Activated T-cell treated with anti-CD3 and anti-CD28 coated beads for 4 hours (primary cell): ENCODE measurements at regions not wholly inside any gene's neighbourhood (a gene's known extent, or its start where the extent isn't known, plus 50 kb on each side); places are given as distances from the start of the nearest gene placed in this dataset.
"Not testable (repeated sequence)": the region's sequence is repeated elsewhere in the genome, so short reads cannot be mapped to it uniquely, and the experiment has no call there.

Experiments
- DNase-seq: peaks from one replicate; pipeline ENCODE4 v3.0.0-alpha.2; 2020

- DNase-seq = no peak
Measured at GRCh38 chr10:131534836-131535235, 223.3 kb upstream of the TCERG1L start.

GRCh38 chr10:131536676-131537075 lies 225.2 kb upstream of the TCERG1L start:
- DNase-seq = no peak

DNA sequence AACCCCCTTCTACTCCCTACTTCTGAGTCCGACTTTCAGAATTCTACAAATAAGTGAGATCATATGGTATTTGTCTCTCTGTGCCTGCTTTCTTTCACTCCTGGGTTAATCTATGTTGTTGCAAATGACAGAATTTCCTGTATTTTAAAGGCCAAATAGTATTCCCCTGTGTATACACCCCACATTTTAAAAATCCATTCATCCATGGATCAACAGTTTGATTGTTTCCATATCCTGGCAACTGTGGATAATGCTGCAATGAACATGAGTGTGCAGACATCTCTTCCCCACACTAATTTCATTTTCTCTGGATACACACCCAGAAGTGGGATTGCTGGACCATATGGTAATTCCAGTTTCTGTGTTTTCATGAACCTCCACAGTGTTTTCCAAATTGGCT lies 225.8 kb upstream of the TCERG1L start:
- no peak for DNase-seq

- DNase-seq = no peak
Measured at GRCh38 chr10:131544495-131544894, 233.0 kb upstream of the TCERG1L start.

DNA sequence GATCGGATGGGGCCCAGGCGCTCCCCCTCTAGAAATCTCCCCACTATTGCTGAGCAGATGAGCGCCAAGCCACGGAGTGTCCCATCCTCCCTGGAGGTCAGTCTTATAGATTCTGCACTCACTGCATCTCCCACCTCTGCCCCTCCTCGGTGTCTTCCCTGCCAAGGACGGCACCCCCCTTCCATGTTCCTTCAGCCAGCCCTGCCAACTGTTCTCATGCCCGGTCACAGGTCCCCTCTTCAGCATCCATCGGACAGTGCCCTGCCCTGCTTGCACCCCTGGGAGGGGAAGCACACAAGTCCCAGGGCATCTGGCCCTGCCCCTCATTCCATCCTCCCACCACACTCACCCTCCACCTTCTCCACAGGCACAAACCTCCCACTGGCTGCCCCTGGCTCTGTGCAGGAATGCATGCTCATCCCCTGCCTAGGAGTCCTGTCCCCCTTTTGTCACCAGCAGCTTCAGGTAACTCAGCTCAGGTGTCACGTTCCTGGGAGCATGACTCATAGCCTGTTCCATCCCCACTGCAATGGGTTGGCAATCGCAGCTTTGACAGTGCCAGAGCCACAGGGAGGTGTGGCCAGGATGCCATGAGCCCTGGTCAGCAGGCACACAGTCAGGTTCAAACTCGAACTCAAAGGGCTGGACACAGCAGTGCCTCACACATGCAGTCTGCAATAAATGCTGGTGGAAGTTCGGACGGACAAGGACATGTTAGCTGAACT lies 234.7 kb upstream of the TCERG1L start:
- no peak for DNase-seq

GRCh38 chr10:131547129-131547799 lies 235.7 kb upstream of the TCERG1L start:
- DNase-seq = no peak

DNA sequence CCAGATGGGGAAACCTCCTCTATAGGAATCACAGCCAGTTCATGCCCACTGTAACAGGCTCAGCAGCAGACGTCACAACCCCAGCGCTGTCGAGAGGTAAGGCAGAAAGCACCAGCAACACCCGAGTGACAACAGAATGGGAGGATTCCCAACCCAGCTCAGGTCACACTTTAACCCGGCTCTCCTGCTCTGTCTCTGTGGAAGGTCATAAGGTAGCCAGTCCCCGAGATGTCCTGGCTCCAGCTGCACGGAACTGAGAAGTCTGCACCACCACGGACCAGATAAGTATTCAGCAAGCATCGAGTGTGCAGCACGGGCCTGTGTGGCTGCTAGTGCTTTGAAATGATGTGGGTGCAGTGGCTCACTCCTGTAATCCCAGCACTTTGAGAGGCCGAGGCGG lies 236.7 kb upstream of the TCERG1L start:
- no peak for DNase-seq

GRCh38 chr10:131549116-131549515 lies 237.6 kb upstream of the TCERG1L start:
- DNase-seq = no peak

- DNase-seq = no peak
Measured at GRCh38 chr10:131553121-131553520, 241.6 kb upstream of the TCERG1L start.

DNA sequence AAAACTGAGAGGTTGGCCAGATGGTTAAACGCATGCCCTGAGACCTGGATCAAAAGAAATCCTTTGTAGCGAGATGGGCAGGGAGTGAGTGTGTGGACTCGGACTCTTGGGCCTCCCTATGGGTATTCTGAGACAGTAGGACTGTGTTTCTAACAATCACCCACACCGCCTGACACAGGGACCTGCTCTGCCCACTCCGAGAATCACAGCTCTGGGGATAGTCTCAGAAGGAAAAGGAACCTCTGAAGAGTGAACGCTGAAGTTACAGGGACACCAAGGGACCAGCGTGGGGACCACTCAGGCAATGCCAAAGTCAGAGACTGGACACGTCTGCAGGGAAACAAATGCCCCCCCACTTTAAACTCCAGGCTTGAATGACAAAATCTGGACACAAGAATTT lies 242.1 kb upstream of the TCERG1L start:
- no peak for DNase-seq

DNA sequence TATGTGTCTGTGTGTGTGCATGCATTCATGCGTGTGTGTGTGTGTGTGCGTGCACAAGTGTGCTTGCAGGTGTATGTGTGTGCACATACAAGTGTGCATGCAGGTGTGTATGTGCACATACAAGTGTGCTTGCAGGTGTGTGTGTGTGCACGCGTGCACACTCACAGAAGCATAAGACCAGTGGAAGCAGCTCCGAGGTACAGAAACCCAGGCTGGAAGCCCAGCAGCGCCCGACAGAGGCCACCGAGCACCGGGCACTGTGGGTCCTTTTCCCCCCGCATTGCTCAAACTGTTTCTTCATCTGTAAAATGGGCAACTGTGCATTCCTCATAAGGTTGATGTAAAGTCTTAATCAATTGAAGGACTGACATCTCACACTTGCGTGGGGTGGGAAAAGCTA lies 243.3 kb upstream of the TCERG1L start:
- no peak for DNase-seq

DNA sequence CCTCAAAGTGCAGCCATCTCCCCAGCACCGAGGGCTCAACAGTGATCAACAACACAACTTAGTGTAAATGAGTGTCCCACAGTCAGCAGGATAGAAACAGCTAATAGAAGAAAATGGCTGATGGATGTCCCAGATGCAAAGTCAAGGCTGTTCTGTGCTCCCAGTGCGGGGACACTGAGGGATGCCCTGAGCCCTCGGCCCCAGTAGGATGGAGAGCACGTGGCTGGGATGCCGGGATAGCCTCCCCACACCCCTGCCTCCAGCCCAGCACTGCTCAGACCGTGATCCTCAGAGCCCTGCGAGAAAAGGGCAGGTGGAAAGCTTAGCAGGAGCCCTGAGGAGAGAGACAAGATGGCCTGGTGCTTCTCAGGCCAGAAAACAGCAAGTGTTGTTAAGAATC lies 243.9 kb upstream of the TCERG1L start:
- DNase-seq = no peak

GRCh38 chr10:131556061-131556896 lies 244.8 kb upstream of the TCERG1L start:
- no peak for DNase-seq

- no peak for DNase-seq
Measured at GRCh38 chr10:131556897-131557495, 245.5 kb upstream of the TCERG1L start.

GRCh38 chr10:131557956-131558355 lies 246.4 kb upstream of the TCERG1L start:
- not testable (repeated sequence) for DNase-seq

GRCh38 chr10:131559450-131559911 lies 248.0 kb upstream of the TCERG1L start:
- DNase-seq = no peak

DNA sequence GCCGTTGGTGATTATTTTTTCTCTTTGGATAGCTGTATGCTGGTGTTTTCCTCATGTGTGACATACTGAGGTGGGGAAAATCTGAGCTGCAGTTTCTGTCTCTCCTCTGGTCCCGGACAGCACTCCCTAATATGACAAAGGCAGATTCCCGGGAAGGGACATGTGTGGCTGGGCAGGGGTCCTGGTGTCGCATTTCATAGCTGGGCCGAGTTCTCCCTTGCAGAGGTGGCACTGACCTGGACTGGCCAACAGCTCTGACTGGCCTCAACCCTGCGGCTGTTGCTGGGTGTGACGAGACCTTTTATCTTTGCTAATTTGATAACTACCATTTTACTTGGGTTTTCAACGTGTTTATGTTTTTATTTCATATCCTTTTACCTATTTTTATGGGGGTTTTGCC lies 248.6 kb upstream of the TCERG1L start:
- DNase-seq = no peak

DNA sequence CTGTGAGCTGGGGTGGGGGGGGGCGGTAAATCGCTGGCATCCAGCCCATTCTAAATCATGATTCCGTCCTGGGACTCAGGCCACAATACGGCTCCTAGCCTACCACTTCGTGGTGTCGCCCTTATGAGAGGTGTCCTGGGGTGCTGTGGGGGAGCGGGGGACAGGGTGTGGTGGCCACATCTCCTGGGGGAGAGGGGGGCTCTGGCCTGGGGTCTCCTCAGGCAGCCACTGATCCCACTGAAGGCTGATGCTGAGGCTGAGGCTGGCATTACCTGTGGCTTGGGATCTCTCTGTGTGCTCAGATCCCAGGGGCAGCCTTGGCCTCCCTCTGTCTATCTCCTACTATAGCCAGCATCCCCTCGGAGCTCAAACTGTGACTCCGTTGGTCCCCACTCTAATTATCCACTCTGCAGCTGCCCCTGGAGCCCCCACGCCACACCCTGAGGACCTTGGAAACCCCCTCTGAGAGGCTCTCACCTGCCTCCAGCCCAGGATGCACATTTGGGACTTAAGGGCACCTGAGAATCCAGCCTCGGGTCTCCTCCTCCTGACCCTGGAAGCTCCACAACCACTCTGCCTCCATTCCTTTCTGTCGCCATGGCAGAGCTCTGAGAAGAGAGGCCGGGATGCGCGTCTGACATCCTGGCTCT lies 249.3 kb upstream of the TCERG1L start:
- no peak for DNase-seq

DNA sequence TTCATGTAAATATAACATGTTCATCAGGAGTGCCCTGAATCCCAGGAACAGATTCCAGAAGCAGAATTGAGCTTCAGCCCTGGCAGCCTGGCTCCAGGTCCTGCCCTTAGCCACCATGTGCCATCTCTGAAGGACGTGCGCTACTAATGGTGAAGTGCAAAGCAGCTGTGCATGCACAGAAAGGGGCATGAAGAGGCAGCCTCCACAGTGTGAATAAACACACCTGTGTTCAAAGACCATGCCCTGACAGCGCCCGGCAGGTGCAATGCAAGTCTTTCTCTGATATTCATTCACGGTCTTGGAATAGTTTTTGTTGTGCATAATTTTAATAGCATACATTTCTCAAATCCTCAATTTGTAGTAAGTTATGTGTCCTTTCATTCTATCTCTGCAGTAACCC lies 250.4 kb upstream of the TCERG1L start:
- DNase-seq = no peak

- DNase-seq = no peak
Measured at GRCh38 chr10:131563411-131563810, 251.9 kb upstream of the TCERG1L start.

GRCh38 chr10:131567279-131568162 lies 256.0 kb upstream of the TCERG1L start:
- DNase-seq = no peak

DNA sequence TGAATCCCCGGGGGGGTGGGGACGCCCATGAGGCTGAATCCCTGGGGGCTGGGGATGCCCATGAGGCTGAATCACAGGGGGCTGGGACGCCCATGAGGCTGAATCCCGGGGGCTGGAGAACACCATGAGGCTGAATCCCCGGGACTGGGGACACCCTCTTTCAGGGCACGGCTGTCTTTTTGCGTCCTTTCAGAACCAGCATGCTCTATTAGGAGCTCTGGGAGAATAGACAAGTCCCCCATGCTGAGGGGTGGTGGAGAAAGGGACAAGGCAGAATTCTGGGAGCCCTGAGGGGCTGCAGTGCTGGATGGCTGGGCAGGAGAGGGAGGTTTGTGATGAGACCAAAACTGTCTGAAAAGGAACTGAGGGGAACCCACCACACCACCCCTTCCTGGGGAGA lies 257.3 kb upstream of the TCERG1L start:
- no peak for DNase-seq
